ENCODE measurements at regions not wholly inside any gene's neighbourhood (a gene's known extent, or its start where the extent isn't known, plus 50 kb on each side); places are given as distances from the start of the nearest gene placed in this dataset.
"Not testable (repeated sequence)": the region's sequence is repeated elsewhere in the genome, so short reads cannot be mapped to it uniquely, and the experiment has no call there.

DNA sequence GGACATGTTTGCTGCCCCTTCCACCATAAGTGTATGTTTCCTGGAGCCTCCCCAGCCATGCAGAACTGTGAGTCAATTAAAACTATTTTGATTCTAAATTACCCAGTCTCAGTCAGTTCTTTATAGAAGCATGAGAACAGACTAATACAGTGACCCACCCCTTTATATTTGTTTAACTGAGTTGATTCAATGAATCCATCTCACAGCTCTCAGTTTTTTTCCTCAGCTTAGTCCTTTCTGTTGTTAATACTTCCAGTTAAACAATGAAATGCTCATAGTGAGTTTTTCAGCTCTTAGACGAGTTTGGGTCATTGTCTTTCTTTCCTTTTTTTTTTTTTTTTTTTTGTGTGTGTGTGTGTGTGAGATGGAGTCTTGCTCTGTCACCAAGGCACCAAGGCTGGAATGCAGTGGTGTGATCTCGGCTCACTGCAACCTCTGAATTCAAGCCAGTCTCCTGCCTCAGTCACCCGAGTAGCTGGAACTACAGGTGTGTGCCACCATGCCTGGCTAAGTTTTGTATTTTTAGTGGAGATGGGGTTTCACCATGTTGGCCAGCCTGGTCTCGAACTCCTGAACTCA, 627.4 kb downstream of the SPATA31A7 start:
- not testable (repeated sequence) for H3K9me3 ChIP-seq (ENCODE audit: control insufficient read depth, low read length); H3K4me3 ChIP-seq (ENCODE audit: low read length); H3K4me3 Mint-ChIP-seq; H3K27ac ChIP-seq (ENCODE audit: low read depth, low read length); H3K36me3 ChIP-seq (ENCODE audit: control insufficient read depth, insufficient read depth, low read length); H3K9me3 Mint-ChIP-seq; DNase-seq; H3K27ac Mint-ChIP-seq; H3K36me3 Mint-ChIP-seq (ENCODE audit: low read depth); H3K9ac ChIP-seq (ENCODE audit: extremely low read depth, low read length, poor library complexity, severe bottlenecking); H3K27me3 Mint-ChIP-seq (ENCODE audit: insufficient read depth); H3K27me3 ChIP-seq (ENCODE audit: control insufficient read depth, insufficient read depth, low read length, poor library complexity, severe bottlenecking); H3K4me1 Mint-ChIP-seq; H3K4me1 ChIP-seq (ENCODE audit: control insufficient read depth, insufficient read depth, low read length)
- no CpG with 5 or more reads among the region's 4 CpGs for WGBS, 2 experiments (ENCODE audit: insufficient coverage in 1 of 2, insufficient read length in 1 of 2)

DNA sequence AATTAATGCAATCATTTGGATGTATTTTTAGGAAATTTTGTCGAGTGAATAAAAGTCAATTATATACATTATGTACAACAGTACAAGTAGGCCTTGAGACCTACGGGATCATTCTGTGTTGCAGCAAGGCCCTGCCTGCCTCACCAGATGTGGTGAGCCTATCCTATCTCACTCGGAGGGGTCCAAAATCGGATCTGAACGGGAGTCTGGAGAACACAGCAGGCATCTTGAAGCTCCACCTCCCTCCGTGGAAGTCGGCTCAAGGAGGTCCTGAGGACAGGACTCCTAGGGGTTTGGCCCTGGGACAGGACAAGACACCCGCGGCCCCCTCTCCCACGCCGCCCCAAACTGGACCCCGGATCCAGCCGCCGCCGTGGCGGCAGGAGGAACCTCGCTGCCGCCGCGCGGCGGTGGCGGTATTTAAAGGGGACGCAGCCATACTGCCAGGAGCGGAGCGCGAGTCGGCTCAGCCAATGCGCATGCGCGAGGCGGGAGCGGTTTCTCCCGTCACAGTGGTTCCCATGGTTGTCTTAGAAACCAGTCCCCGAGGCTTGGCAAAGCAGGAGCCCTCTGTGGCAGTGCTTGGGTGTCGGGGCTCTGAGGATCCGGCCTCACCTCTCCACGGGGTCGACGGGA, 663.9 kb downstream of the SPATA31A7 start:
- not testable (repeated sequence) for H3K9me3 Mint-ChIP-seq; H3K27me3 ChIP-seq (ENCODE audit: control insufficient read depth, insufficient read depth, low read length, poor library complexity, severe bottlenecking); H3K4me3 ChIP-seq (ENCODE audit: low read length); H3K27ac Mint-ChIP-seq; H3K4me1 Mint-ChIP-seq; H3K9me3 ChIP-seq (ENCODE audit: control insufficient read depth, low read length); H3K36me3 Mint-ChIP-seq (ENCODE audit: low read depth); H3K4me3 Mint-ChIP-seq; H3K4me1 ChIP-seq (ENCODE audit: control insufficient read depth, insufficient read depth, low read length); H3K36me3 ChIP-seq (ENCODE audit: control insufficient read depth, insufficient read depth, low read length); H3K9ac ChIP-seq (ENCODE audit: extremely low read depth, low read length, poor library complexity, severe bottlenecking); H3K27ac ChIP-seq (ENCODE audit: low read depth, low read length); DNase-seq; H3K27me3 Mint-ChIP-seq (ENCODE audit: insufficient read depth)
- 0% methylated on average over 16 of the region's 40 CpGs; no CpG with 5 or more reads in 1 of the 2 experiments for WGBS, 2 experiments (ENCODE audit: insufficient coverage in 1 of 2, insufficient read length in 1 of 2)

DNA sequence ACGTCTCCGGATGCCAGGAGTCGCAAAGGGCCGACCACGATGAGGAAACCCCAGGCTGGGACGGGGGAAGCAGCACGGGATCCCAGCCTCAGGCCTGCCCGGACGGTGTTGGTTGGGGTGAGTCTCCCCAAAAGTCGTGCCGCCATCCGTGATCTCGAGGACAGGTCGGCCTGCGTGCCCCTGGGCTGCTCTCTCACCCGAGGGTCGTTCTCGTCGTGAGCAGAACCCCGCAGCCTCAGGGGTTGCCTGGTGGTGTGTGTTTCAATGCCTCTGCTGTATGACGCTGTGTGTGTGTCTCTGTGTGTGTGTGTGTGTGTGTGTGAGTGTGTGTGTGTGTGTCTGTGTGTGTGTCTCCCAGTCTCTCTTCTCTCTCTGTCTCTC, 664.4 kb downstream of the SPATA31A7 start:
- H3K27ac ChIP-seq (ENCODE audit: low read depth, low read length); H3K9me3 ChIP-seq (ENCODE audit: control insufficient read depth, low read length); H3K36me3 Mint-ChIP-seq (ENCODE audit: low read depth); H3K4me3 ChIP-seq (ENCODE audit: low read length); H3K27me3 ChIP-seq (ENCODE audit: control insufficient read depth, insufficient read depth, low read length, poor library complexity, severe bottlenecking); H3K9me3 Mint-ChIP-seq; DNase-seq; H3K36me3 ChIP-seq (ENCODE audit: control insufficient read depth, insufficient read depth, low read length); H3K4me1 ChIP-seq (ENCODE audit: control insufficient read depth, insufficient read depth, low read length); H3K27ac Mint-ChIP-seq; H3K4me3 Mint-ChIP-seq; H3K4me1 Mint-ChIP-seq; H3K9ac ChIP-seq (ENCODE audit: extremely low read depth, low read length, poor library complexity, severe bottlenecking); H3K27me3 Mint-ChIP-seq (ENCODE audit: insufficient read depth): not testable (repeated sequence)
- WGBS, 2 experiments (ENCODE audit: insufficient coverage in 1 of 2, insufficient read length in 1 of 2): no CpG with 5 or more reads among the region's 21 CpGs

DNA sequence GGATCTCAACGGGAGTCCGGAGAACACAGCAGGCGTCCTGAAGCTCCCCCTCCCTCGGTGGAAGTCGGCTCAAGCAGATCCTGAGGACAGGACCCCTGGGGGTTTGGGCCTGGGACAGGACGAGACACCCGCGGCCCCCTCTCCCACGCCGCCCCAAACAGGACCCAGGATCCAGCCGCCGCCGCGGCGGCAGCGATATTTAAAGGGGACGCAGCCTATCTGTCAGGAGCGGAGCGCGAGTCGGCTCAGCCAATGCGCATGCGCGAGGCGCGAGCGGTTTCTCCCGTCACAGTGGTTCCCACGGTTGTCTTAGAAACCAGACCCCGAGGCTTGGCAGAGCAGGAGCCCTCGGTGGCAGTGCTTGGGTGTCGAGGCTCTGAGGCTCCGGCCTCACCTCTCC, 666.4 kb downstream of the SPATA31A7 start:
- H3K27me3 ChIP-seq (ENCODE audit: control insufficient read depth, insufficient read depth, low read length, poor library complexity, severe bottlenecking); H3K27me3 Mint-ChIP-seq (ENCODE audit: insufficient read depth); H3K27ac ChIP-seq (ENCODE audit: low read depth, low read length); H3K9me3 Mint-ChIP-seq; H3K9ac ChIP-seq (ENCODE audit: extremely low read depth, low read length, poor library complexity, severe bottlenecking); DNase-seq; H3K4me1 Mint-ChIP-seq; H3K4me3 ChIP-seq (ENCODE audit: low read length); H3K4me1 ChIP-seq (ENCODE audit: control insufficient read depth, insufficient read depth, low read length); H3K27ac Mint-ChIP-seq; H3K9me3 ChIP-seq (ENCODE audit: control insufficient read depth, low read length); H3K36me3 ChIP-seq (ENCODE audit: control insufficient read depth, insufficient read depth, low read length); H3K4me3 Mint-ChIP-seq; H3K36me3 Mint-ChIP-seq (ENCODE audit: low read depth): not testable (repeated sequence)
- no CpG with 5 or more reads among the region's 33 CpGs for WGBS, 2 experiments (ENCODE audit: insufficient coverage in 1 of 2, insufficient read length in 1 of 2)

DNA sequence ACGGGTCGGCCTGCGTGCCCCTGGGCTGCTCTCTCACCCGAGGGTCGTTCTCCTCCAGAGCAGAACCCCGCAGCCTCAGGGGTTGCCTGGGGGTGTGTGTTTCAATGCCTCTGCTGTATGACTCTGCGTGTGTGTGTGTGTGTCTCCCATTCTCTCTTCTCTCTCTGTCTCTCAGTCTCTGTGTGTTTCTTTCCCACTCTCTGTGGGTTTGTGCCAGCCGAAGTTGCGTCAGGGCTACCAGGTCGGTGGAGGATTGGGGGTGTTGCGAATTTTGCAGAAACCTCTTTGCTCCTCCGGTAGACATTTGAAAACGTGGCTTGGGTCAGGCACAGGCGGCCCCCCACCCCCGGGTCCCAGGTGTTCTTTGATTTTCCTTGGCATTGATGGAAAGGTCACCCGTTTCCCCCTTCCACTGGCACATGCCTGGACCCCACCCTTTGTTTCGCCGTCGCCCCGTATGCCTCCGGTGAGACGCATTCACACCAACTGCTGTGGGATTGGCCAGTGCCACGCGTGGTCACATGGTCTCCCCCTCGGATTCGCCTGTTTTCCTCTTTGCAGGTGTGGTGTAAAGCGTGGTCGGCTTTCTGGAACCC, 667.1 kb downstream of the SPATA31A7 start:
- not testable (repeated sequence) for H3K27ac ChIP-seq (ENCODE audit: low read depth, low read length); H3K9me3 Mint-ChIP-seq; H3K9ac ChIP-seq (ENCODE audit: extremely low read depth, low read length, poor library complexity, severe bottlenecking); H3K4me3 Mint-ChIP-seq; H3K4me3 ChIP-seq (ENCODE audit: low read length); H3K36me3 ChIP-seq (ENCODE audit: control insufficient read depth, insufficient read depth, low read length); DNase-seq; H3K4me1 ChIP-seq (ENCODE audit: control insufficient read depth, insufficient read depth, low read length); H3K36me3 Mint-ChIP-seq (ENCODE audit: low read depth); H3K4me1 Mint-ChIP-seq; H3K27ac Mint-ChIP-seq; H3K9me3 ChIP-seq (ENCODE audit: control insufficient read depth, low read length); H3K27me3 Mint-ChIP-seq (ENCODE audit: insufficient read depth); H3K27me3 ChIP-seq (ENCODE audit: control insufficient read depth, insufficient read depth, low read length, poor library complexity, severe bottlenecking)
- WGBS, 2 experiments (ENCODE audit: insufficient coverage in 1 of 2, insufficient read length in 1 of 2): no CpG with 5 or more reads among the region's 28 CpGs

DNA sequence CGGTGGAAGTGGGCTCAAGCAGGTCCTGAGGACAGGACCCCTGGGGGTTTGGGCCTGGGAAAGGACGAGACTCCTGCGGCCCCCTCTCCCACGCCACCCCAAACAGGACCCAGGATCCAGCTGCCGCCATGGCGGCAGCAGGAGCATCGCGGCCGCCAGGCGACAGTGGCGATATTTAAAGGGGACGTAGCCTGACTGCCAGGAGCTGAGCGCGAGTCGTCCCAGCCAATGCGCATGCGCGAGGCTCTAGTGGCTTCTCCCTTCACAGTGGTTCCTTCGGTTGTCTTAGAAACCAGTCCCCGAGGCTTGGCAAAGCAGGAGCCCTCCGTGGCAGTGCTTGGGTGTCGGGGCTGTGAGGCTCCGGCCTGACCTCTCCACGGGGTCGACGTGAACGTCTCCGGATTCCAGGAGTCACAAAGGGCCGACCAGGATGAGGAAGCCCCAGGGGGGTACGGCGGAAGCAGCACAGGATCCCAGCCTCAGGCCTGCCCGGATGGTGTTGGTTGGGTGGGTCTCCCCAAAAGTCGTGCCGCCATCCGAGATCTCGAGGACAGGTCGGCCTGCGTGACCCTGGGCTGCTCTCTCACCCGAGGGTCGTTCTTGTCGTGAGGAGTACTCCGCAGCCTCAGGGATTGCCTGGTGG, 668.0 kb downstream of the SPATA31A7 start:
- H3K9me3 Mint-ChIP-seq; H3K4me1 Mint-ChIP-seq; H3K27ac Mint-ChIP-seq; DNase-seq; H3K4me3 ChIP-seq (ENCODE audit: low read length); H3K9ac ChIP-seq (ENCODE audit: extremely low read depth, low read length, poor library complexity, severe bottlenecking); H3K36me3 ChIP-seq (ENCODE audit: control insufficient read depth, insufficient read depth, low read length); H3K27me3 Mint-ChIP-seq (ENCODE audit: insufficient read depth); H3K27me3 ChIP-seq (ENCODE audit: control insufficient read depth, insufficient read depth, low read length, poor library complexity, severe bottlenecking); H3K27ac ChIP-seq (ENCODE audit: low read depth, low read length); H3K4me1 ChIP-seq (ENCODE audit: control insufficient read depth, insufficient read depth, low read length); H3K4me3 Mint-ChIP-seq; H3K36me3 Mint-ChIP-seq (ENCODE audit: low read depth); H3K9me3 ChIP-seq (ENCODE audit: control insufficient read depth, low read length): not testable (repeated sequence)
- WGBS, 2 experiments (ENCODE audit: insufficient coverage in 1 of 2, insufficient read length in 1 of 2): no CpG with 5 or more reads among the region's 42 CpGs
